ENCODE measurements at regions not wholly inside any gene's neighbourhood (a gene's known extent, or its start where the extent isn't known, plus 50 kb on each side); places are given as distances from the start of the nearest gene placed in this dataset.

- Mint-ChIP-seq H3K4me1 (peaks cover 13% of the 10 kb centered on the region), H3K9me3 (no peaks in the 10 kb centered on the region), H3K4me3 (no peak overlapping the region), H3K27me3 (ENCODE audit: low read depth) (peaks cover 70% of the 10 kb centered on the region), H3K36me3 (no peaks in the 10 kb centered on the region), H3K27ac (no peak overlapping the region)
- no peak for DNase-seq (ENCODE audit: low spot score in 2 of 2, unreplicated experiment in 2 of 2)
- TF ChIP-seq CTCF (IDR thresholded peaks at IDR 0.05; ENCODE audit: unreplicated experiment), result no peak
These were observed 86.1 kb upstream of the EYA2 start for GRCh38 chr20:46808565-46808964.

GRCh38 chr20:46809706-46810360, 84.8 kb upstream of the EYA2 start:
- no peak overlapping the region for H3K27ac Mint-ChIP-seq
- H3K4me3 Mint-ChIP-seq, result no peak overlapping the region

GRCh38 chr20:46810448-46811223, 84.0 kb upstream of the EYA2 start:
- no peak for DNase-seq (ENCODE audit: low spot score in 2 of 2, unreplicated experiment in 2 of 2)
- Mint-ChIP-seq H3K9me3 (no peaks in the 10 kb centered on the region), H3K27ac (no peak overlapping the region), H3K27me3 (ENCODE audit: low read depth) (peaks cover 54% of the 10 kb centered on the region), H3K36me3 (no peaks in the 10 kb centered on the region), H3K4me1 (peaks cover 25% of the 10 kb centered on the region), H3K4me3 (no peak overlapping the region)
- no peak for TF ChIP-seq CTCF (IDR thresholded peaks at IDR 0.05; ENCODE audit: unreplicated experiment)

More at GRCh38 chr20:46809706-46810360, 84.8 kb upstream of the EYA2 start:
- TF ChIP-seq CTCF (IDR thresholded peaks at IDR 0.05; ENCODE audit: unreplicated experiment), result no peak
- Mint-ChIP-seq H3K9me3 (no peaks in the 10 kb centered on the region), H3K4me1 (peaks cover 18% of the 10 kb centered on the region), H3K27me3 (ENCODE audit: low read depth) (peaks cover 59% of the 10 kb centered on the region), H3K36me3 (no peaks in the 10 kb centered on the region)
- no peak for DNase-seq (ENCODE audit: low spot score in 2 of 2, unreplicated experiment in 2 of 2)

GRCh38 chr20:46811224-46812084, 83.2 kb upstream of the EYA2 start:
- Mint-ChIP-seq H3K27ac (no peak overlapping the region), H3K4me3 (peak overlapping the region; percentile 37), H3K27me3 (ENCODE audit: low read depth) (peaks cover 46% of the 10 kb centered on the region), H3K4me1 (peaks cover 25% of the 10 kb centered on the region), H3K9me3 (no peaks in the 10 kb centered on the region), H3K36me3 (no peaks in the 10 kb centered on the region)
- no peak for DNase-seq (ENCODE audit: low spot score in 2 of 2, unreplicated experiment in 2 of 2)
- no peak for TF ChIP-seq CTCF (IDR thresholded peaks at IDR 0.05; ENCODE audit: unreplicated experiment)

- no peak for DNase-seq (ENCODE audit: low spot score in 2 of 2, unreplicated experiment in 2 of 2)
- TF ChIP-seq CTCF (IDR thresholded peaks at IDR 0.05; ENCODE audit: unreplicated experiment), result no peak
- Mint-ChIP-seq H3K4me1 (peaks cover 32% of the 10 kb centered on the region), H3K36me3 (no peaks in the 10 kb centered on the region), H3K4me3 (no peak overlapping the region), H3K27ac (peak overlapping the region; percentile 73), H3K9me3 (no peaks in the 10 kb centered on the region), H3K27me3 (ENCODE audit: low read depth) (peaks cover 17% of the 10 kb centered on the region)
These were observed 80.0 kb upstream of the EYA2 start for GRCh38 chr20:46814366-46815232.

All from mesothelial cell of epicardium (in vitro differentiated cells).